NCI-H748 (cell line): ENCODE measurements at regions not wholly inside any gene's neighbourhood (a gene's known extent, or its start where the extent isn't known, plus 50 kb on each side); places are given as distances from the start of the nearest gene placed in this dataset.

Source experiments
- DNase-seq: peaks from one replicate; lab custom pipeline; 2025; ENCODE audit not compliant: unreplicated experiment; lab: John Stamatoyannopoulos, UW

GRCh38 chr11:80502511-80502910, 1061.7 kb upstream of the TENM4 start:
- no peak for DNase-seq

- DNase-seq: no peak
Measured at GRCh38 chr11:80495116-80495515, 1054.3 kb upstream of the TENM4 start.

GRCh38 chr11:80487952-80488351, 1047.1 kb upstream of the TENM4 start:
- no peak for DNase-seq

- no peak for DNase-seq
Measured at GRCh38 chr11:80486678-80487077, 1045.8 kb upstream of the TENM4 start.

- no peak for DNase-seq
Measured at GRCh38 chr11:80477178-80477577, 1036.3 kb upstream of the TENM4 start.

- no peak for DNase-seq
Measured at GRCh38 chr11:80473562-80473961, 1032.7 kb upstream of the TENM4 start.

- DNase-seq: no peak
Measured at GRCh38 chr11:80469871-80470270, 1029.0 kb upstream of the TENM4 start.

- no peak for DNase-seq
Measured at GRCh38 chr11:80466570-80466969, 1025.7 kb upstream of the TENM4 start.

GRCh38 chr11:80462211-80462610, 1021.4 kb upstream of the TENM4 start:
- DNase-seq: no peak

- DNase-seq: no peak
Measured at GRCh38 chr11:80458376-80458775, 1017.5 kb upstream of the TENM4 start.

GRCh38 chr11:80457823-80458222, 1017.0 kb upstream of the TENM4 start:
- DNase-seq: no peak

GRCh38 chr11:80455818-80456217, 1015.0 kb upstream of the TENM4 start:
- DNase-seq: no peak

GRCh38 chr11:80451105-80451504, 1010.3 kb upstream of the TENM4 start:
- DNase-seq: no peak

- DNase-seq: no peak
Measured at GRCh38 chr11:80448709-80449108, 1007.9 kb upstream of the TENM4 start.

GRCh38 chr11:80443177-80443576, 1002.3 kb upstream of the TENM4 start:
- DNase-seq: no peak

- DNase-seq: no peak
Measured at GRCh38 chr11:80441821-80442220, 1001.0 kb upstream of the TENM4 start.

GRCh38 chr11:80440835-80441234, 1000.0 kb upstream of the TENM4 start:
- no peak for DNase-seq

- DNase-seq: peak; percentile 7
Measured at GRCh38 chr11:80436547-80436946, 995.7 kb upstream of the TENM4 start.

- DNase-seq: no peak
Measured at GRCh38 chr11:80435345-80435744, 994.5 kb upstream of the TENM4 start.

- DNase-seq: no peak
Measured at GRCh38 chr11:80432057-80432456, 991.2 kb upstream of the TENM4 start.

GRCh38 chr11:80424012-80424695, 983.3 kb upstream of the TENM4 start:
- no peak for DNase-seq

GRCh38 chr11:80420374-80420773, 979.5 kb upstream of the TENM4 start:
- DNase-seq: no peak

GRCh38 chr11:80417681-80418080, 976.9 kb upstream of the TENM4 start:
- DNase-seq: no peak
